ENCODE measurements at regions not wholly inside any gene's neighbourhood (a gene's known extent, or its start where the extent isn't known, plus 50 kb on each side); places are given as distances from the start of the nearest gene placed in this dataset.

DNA sequence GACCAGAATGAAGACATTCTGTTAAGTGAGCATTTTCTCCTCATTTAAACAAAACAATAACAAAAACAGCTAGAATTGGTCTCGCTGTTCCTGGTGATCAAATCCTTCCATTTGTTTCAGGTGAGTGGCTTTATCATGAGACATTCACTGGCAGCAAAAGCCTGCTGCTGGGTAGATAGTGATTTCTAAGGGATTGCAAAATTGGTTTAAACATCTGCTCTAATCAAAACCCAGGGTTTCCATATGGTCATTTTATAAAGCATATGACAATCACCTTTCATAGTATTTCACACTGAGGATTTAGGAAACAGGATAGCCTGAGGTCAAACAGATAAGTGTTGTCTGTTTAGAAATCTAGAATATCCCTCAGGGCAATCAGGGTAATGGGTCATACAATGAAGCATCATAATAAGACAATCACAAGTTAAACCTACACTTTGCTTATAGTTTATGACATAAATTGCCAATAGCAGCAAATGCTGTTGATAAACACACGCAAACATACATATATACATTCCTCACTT is 769.6 kb upstream of the C9orf72 start:
- TF ChIP-seq, protein P1, sequence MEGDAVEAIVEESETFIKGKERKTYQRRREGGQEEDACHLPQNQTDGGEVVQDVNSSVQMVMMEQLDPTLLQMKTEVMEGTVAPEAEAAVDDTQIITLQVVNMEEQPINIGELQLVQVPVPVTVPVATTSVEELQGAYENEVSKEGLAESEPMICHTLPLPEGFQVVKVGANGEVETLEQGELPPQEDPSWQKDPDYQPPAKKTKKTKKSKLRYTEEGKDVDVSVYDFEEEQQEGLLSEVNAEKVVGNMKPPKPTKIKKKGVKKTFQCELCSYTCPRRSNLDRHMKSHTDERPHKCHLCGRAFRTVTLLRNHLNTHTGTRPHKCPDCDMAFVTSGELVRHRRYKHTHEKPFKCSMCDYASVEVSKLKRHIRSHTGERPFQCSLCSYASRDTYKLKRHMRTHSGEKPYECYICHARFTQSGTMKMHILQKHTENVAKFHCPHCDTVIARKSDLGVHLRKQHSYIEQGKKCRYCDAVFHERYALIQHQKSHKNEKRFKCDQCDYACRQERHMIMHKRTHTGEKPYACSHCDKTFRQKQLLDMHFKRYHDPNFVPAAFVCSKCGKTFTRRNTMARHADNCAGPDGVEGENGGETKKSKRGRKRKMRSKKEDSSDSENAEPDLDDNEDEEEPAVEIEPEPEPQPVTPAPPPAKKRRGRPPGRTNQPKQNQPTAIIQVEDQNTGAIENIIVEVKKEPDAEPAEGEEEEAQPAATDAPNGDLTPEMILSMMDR (IDR thresholded peaks at IDR 0.05), result no peak
- TF ChIP-seq POLR2A (IDR thresholded peaks at IDR 0.05), result no peak
